Renal cortical epithelial cell (primary cell): ENCODE measurements at regions not wholly inside any gene's neighbourhood (a gene's known extent, or its start where the extent isn't known, plus 50 kb on each side); places are given as distances from the start of the nearest gene placed in this dataset.

ENCODE experiments used
- DNase-seq: peaks from one replicate; pipeline ENCODE4 v3.0.0-alpha.2; 2011; ENCODE audit warnings: low read depth

GRCh38 chr15:95558916-95559315 lies 771.6 kb upstream of the NR2F2 start:
- DNase-seq, result no peak

- DNase-seq, result peak; percentile 88
Observed at GRCh38 chr15:95559875-95560394, 770.6 kb upstream of the NR2F2 start.

GRCh38 chr15:95561463-95561862 lies 769.0 kb upstream of the NR2F2 start:
- peak; percentile 20 for DNase-seq

- peak; percentile 41 for DNase-seq
Observed at GRCh38 chr15:95563634-95564033, 766.9 kb upstream of the NR2F2 start.

- DNase-seq, result no peak
Observed at GRCh38 chr15:95565016-95565600, 765.4 kb upstream of the NR2F2 start.

- DNase-seq, result no peak
Observed at GRCh38 chr15:95565690-95566089, 764.8 kb upstream of the NR2F2 start.

- peak; percentile 36 for DNase-seq
Observed at GRCh38 chr15:95567686-95568085, 762.8 kb upstream of the NR2F2 start.

- no peak for DNase-seq
Observed at GRCh38 chr15:95574053-95574452, 756.4 kb upstream of the NR2F2 start.

- DNase-seq, result no peak
Observed at GRCh38 chr15:95577927-95578326, 752.6 kb upstream of the NR2F2 start.

- no peak for DNase-seq
Observed at GRCh38 chr15:95580121-95580520, 750.4 kb upstream of the NR2F2 start.

- no peak for DNase-seq
Observed at GRCh38 chr15:95581595-95581994, 748.9 kb upstream of the NR2F2 start.

- DNase-seq, result peak; percentile 19
Observed at GRCh38 chr15:95584088-95584487, 746.4 kb upstream of the NR2F2 start.

GRCh38 chr15:95588056-95588455 lies 742.4 kb upstream of the NR2F2 start:
- no peak for DNase-seq

GRCh38 chr15:95590533-95591044 lies 739.9 kb upstream of the NR2F2 start:
- peak; percentile 70 for DNase-seq

- DNase-seq, result no peak
Observed at GRCh38 chr15:95591270-95591669, 739.2 kb upstream of the NR2F2 start.

- no peak for DNase-seq
Observed at GRCh38 chr15:95591886-95592285, 738.6 kb upstream of the NR2F2 start.

- DNase-seq, result no peak
Observed at GRCh38 chr15:95594496-95594895, 736.0 kb upstream of the NR2F2 start.

GRCh38 chr15:95595759-95596158 lies 734.7 kb upstream of the NR2F2 start:
- no peak for DNase-seq

GRCh38 chr15:95596496-95596895 lies 734.0 kb upstream of the NR2F2 start:
- no peak for DNase-seq

- DNase-seq, result no peak
Observed at GRCh38 chr15:95598251-95598855, 732.1 kb upstream of the NR2F2 start.

GRCh38 chr15:95600367-95600766 lies 730.1 kb upstream of the NR2F2 start:
- DNase-seq, result no peak

- DNase-seq, result no peak
Observed at GRCh38 chr15:95600884-95601283, 729.6 kb upstream of the NR2F2 start.

GRCh38 chr15:95601525-95601924 lies 729.0 kb upstream of the NR2F2 start:
- no peak for DNase-seq

- DNase-seq, result no peak
Observed at GRCh38 chr15:95603802-95604201, 726.7 kb upstream of the NR2F2 start.
